HG02763 (cell line): ENCODE measurements at regions not wholly inside any gene's neighbourhood (a gene's known extent, or its start where the extent isn't known, plus 50 kb on each side); places are given as distances from the start of the nearest gene placed in this dataset.

ENCODE experiments used
- ATAC-seq: cut with Tn5 transposase; IDR thresholded peaks from one replicate; pipeline ENCODE4 v1.9.1; 2021; ENCODE audit warnings: mild to moderate bottlenecking, moderate library complexity; ENCODE audit not compliant: unreplicated experiment

GRCh38 chr3:174639970-174640369 is 219.2 kb upstream of the NAALADL2 start:
- no peak for ATAC-seq

GRCh38 chr3:174640932-174641331 is 218.2 kb upstream of the NAALADL2 start:
- no peak for ATAC-seq

GRCh38 chr3:174644287-174644686 is 214.8 kb upstream of the NAALADL2 start:
- no peak for ATAC-seq

- no peak for ATAC-seq
Observed at GRCh38 chr3:174651951-174652350, 207.2 kb upstream of the NAALADL2 start.

- ATAC-seq: no peak
Observed at GRCh38 chr3:174659511-174659910, 199.6 kb upstream of the NAALADL2 start.

GRCh38 chr3:174662653-174663052 is 196.5 kb upstream of the NAALADL2 start:
- ATAC-seq: no peak

GRCh38 chr3:174667386-174667785 is 191.7 kb upstream of the NAALADL2 start:
- no peak for ATAC-seq

- no peak for ATAC-seq
Observed at GRCh38 chr3:174675406-174675805, 183.7 kb upstream of the NAALADL2 start.

GRCh38 chr3:174681784-174682183 is 177.3 kb upstream of the NAALADL2 start:
- ATAC-seq: no peak

GRCh38 chr3:174685796-174686195 is 173.3 kb upstream of the NAALADL2 start:
- no peak for ATAC-seq

- ATAC-seq: no peak
Observed at GRCh38 chr3:174697310-174697709, 161.8 kb upstream of the NAALADL2 start.

GRCh38 chr3:174700736-174701135 is 158.4 kb upstream of the NAALADL2 start:
- ATAC-seq: no peak

GRCh38 chr3:174710612-174711011 is 148.5 kb upstream of the NAALADL2 start:
- no peak for ATAC-seq

GRCh38 chr3:174715386-174715785 is 143.7 kb upstream of the NAALADL2 start:
- ATAC-seq: no peak

GRCh38 chr3:174716956-174717505 is 142.1 kb upstream of the NAALADL2 start:
- ATAC-seq: no peak

GRCh38 chr3:174720717-174721116 is 138.4 kb upstream of the NAALADL2 start:
- ATAC-seq: no peak

GRCh38 chr3:174725303-174725702 is 133.8 kb upstream of the NAALADL2 start:
- no peak for ATAC-seq

GRCh38 chr3:174737966-174738365 is 121.2 kb upstream of the NAALADL2 start:
- ATAC-seq: no peak

GRCh38 chr3:174749143-174749542 is 110.0 kb upstream of the NAALADL2 start:
- ATAC-seq: no peak

GRCh38 chr3:174755833-174756829 is 103.0 kb upstream of the NAALADL2 start:
- no peak for ATAC-seq

GRCh38 chr3:174758943-174759342 is 100.2 kb upstream of the NAALADL2 start:
- no peak for ATAC-seq

- no peak for ATAC-seq
Observed at GRCh38 chr3:174767406-174767805, 91.7 kb upstream of the NAALADL2 start.
